ENCODE measurements at regions not wholly inside any gene's neighbourhood (a gene's known extent, or its start where the extent isn't known, plus 50 kb on each side); places are given as distances from the start of the nearest gene placed in this dataset.

DNA sequence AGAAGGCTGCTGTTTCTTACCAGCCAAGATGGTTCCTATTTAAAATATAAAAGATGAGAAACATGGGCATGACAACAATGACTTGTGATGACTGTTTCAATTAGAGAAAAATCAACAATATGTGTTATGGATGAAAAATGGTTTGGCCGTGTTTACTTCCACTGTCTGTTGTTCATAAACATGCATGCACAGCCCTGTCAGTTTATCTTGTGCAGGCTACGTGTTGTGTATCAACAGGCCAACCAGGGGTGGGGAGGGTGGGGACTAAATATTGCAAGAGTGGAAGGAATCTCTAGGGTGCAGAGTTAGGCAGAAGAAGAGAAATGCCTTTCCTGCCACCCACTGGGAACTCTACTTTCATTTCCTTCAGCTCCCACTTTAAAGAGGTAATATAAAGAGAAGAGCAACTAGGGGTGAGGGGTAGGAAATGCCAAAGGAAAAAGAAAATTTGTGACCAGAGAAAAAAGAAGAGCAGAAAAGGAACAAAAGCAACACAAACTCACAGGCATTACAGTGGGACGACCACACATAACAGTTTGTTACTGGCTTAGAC is 116.8 kb upstream of the MEIS1 start (continued):
- TF ChIP-seq, protein P1, sequence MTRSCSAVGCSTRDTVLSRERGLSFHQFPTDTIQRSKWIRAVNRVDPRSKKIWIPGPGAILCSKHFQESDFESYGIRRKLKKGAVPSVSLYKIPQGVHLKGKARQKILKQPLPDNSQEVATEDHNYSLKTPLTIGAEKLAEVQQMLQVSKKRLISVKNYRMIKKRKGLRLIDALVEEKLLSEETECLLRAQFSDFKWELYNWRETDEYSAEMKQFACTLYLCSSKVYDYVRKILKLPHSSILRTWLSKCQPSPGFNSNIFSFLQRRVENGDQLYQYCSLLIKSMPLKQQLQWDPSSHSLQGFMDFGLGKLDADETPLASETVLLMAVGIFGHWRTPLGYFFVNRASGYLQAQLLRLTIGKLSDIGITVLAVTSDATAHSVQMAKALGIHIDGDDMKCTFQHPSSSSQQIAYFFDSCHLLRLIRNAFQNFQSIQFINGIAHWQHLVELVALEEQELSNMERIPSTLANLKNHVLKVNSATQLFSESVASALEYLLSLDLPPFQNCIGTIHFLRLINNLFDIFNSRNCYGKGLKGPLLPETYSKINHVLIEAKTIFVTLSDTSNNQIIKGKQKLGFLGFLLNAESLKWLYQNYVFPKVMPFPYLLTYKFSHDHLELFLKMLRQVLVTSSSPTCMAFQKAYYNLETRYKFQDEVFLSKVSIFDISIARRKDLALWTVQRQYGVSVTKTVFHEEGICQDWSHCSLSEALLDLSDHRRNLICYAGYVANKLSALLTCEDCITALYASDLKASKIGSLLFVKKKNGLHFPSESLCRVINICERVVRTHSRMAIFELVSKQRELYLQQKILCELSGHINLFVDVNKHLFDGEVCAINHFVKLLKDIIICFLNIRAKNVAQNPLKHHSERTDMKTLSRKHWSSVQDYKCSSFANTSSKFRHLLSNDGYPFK (CRISPR knock-in tag; IDR thresholded peaks at IDR 0.05; ENCODE audit: borderline replicate concordance) = no peak

- no peaks in the 10 kb centered on the region for H3K27me3 ChIP-seq (ENCODE audit: control insufficient read depth in 1 of 2, insufficient read depth in 2 of 2, low read length in 2 of 2)
- H3K4me2 ChIP-seq (ENCODE audit: low read depth, low read length) = no peak overlapping the region
- H3K9ac ChIP-seq (ENCODE audit: insufficient read depth, low read depth, low read length) = no peak overlapping the region
- no peaks in the 10 kb centered on the region for H4K20me1 ChIP-seq (ENCODE audit: insufficient read depth, low read length)
- H3K27ac ChIP-seq (ENCODE audit: extremely low read length, insufficient read depth, low read length) = no peak overlapping the region
- no peaks in the 10 kb centered on the region for H3K36me3 ChIP-seq (replicated peaks in 1 of 2; ENCODE audit: control insufficient read depth in 1 of 2, insufficient read depth in 2 of 2, low read length in 2 of 2)
- FAIRE-seq (no peak), ATAC-seq (no peak), DNase-seq (ENCODE audit: low spot score) (no peak)
- BruUV-seq (replicated peaks) = no TSS peak
- POLR2A ChIA-PET = no interaction called here
- in situ Hi-C loops (cut with HindIII; ENCODE audit: extremely low pct_ligation_motif_present, low pct_unique_long_range_greater_than_20kb) = no loop called here
- no peaks in the 10 kb centered on the region for H3K9me3 ChIP-seq (ENCODE audit: low read length)
- WGBS (ENCODE audit: low lambda C conversion rate) = 8% methylated on average over 4 of the region's 4 CpGs
- intact Hi-C loops (cut with micrococcal nuclease; ENCODE audit: unreplicated experiment) = no loop called here
- TF ChIP-seq ZNF232 (CRISPR knock-in tag; IDR thresholded peaks at IDR 0.05; ENCODE audit: borderline replicate concordance) (no peak), ZSCAN31 (CRISPR knock-in tag; IDR thresholded peaks at IDR 0.05; ENCODE audit: low read depth) (no peak)
- H3K79me2 ChIP-seq (ENCODE audit: insufficient read depth, low read length) = no peaks in the 10 kb centered on the region
- no peak overlapping the region for H3K4me3 ChIP-seq (replicated peaks in 1 of 3; ENCODE audit: insufficient read depth in 1 of 3, low read depth in 2 of 3, low read length in 3 of 3)
- CTCF ChIA-PET (ENCODE audit: low intra/inter-chr PET ratio, low total read pairs) = no interaction called here
- no peak overlapping the region for H2AFZ ChIP-seq (ENCODE audit: low read length)
- H3K4me1 ChIP-seq (ENCODE audit: insufficient read depth, low read length) = no peaks in the 10 kb centered on the region
Observed at GRCh38 chr2:66317268-66317890, 117.5 kb upstream of the MEIS1 start.
